ENCODE measurements at regions not wholly inside any gene's neighbourhood (a gene's known extent, or its start where the extent isn't known, plus 50 kb on each side); places are given as distances from the start of the nearest gene placed in this dataset.

DNA sequence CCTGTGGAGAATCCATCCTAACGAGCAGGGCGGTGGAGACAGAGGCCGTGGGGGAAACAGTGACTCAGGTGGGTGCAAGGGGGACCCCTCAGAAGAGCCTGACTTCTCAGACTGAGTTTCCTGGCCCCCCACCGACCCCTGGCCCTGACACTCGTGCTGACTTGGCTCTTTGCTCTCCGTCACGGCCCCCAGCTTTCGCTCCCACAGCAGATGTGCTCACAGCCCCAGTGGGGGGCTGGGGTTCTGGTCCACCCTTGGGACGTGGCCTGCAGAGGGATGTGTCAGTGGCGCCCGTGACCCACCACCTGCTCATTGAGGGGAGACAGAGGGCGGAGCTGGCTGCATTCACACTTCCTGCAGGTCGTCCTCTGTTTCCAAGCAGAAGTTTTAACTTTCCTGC, 62.9 kb upstream of the IRX4 start:
- intact Hi-C loops (cut with DNase I; ENCODE audit: low total_unique reads), result no loop called here
- DNase-seq, result no peak
- ATAC-seq, result no peak
- no peak for TF ChIP-seq POLR2A (IDR thresholded peaks at IDR 0.05)
- TF ChIP-seq, protein P1, sequence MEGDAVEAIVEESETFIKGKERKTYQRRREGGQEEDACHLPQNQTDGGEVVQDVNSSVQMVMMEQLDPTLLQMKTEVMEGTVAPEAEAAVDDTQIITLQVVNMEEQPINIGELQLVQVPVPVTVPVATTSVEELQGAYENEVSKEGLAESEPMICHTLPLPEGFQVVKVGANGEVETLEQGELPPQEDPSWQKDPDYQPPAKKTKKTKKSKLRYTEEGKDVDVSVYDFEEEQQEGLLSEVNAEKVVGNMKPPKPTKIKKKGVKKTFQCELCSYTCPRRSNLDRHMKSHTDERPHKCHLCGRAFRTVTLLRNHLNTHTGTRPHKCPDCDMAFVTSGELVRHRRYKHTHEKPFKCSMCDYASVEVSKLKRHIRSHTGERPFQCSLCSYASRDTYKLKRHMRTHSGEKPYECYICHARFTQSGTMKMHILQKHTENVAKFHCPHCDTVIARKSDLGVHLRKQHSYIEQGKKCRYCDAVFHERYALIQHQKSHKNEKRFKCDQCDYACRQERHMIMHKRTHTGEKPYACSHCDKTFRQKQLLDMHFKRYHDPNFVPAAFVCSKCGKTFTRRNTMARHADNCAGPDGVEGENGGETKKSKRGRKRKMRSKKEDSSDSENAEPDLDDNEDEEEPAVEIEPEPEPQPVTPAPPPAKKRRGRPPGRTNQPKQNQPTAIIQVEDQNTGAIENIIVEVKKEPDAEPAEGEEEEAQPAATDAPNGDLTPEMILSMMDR (IDR thresholded peaks at IDR 0.05 in 4 of 5, conservative IDR thresholded peaks at IDR 0.05 in 1 of 5), result no peak
- H3K36me3 ChIP-seq, result no peaks in the 10 kb centered on the region
- no peak overlapping the region for H3K27ac ChIP-seq
- no peaks in the 10 kb centered on the region for H3K4me1 ChIP-seq
- no peaks in the 10 kb centered on the region for H3K9me3 ChIP-seq
- H3K4me3 ChIP-seq, result no peak overlapping the region
- no peaks in the 10 kb centered on the region for H3K27me3 ChIP-seq
- in situ Hi-C loops (cut with MboI; ENCODE audit: low sequenced_read_pairs in 4 of 4), result no loop called here

DNA sequence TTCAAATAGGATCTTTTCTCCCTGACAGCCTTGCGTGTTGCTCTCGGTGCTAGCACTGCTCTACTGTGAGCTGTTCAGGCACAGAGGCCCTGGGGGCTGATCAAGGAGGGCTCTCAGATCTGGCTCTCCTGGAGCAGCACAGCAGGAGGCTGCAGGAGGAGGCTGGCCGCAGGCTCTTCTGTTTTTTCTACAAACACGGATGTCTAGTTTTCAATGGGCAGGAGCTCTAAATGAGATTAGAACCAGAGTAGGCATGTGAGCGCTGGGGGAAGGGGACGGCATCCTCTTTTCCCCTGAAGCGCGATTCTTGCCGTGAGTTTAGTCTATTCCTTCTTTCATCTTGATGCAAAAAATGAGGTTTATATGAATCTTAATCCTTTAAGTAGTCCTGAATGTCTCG, 61.7 kb upstream of the IRX4 start:
- Histone ChIP-seq H3K4me3 (no peak overlapping the region), H3K36me3 (no peaks in the 10 kb centered on the region), H3K27me3 (no peaks in the 10 kb centered on the region), H3K27ac (no peak overlapping the region), H3K4me1 (no peaks in the 10 kb centered on the region), H3K9me3 (no peaks in the 10 kb centered on the region)
- DNase-seq (no peak), ATAC-seq (no peak)
- intact Hi-C loops (cut with DNase I; ENCODE audit: low total_unique reads), result no loop called here
- in situ Hi-C loops (cut with MboI; ENCODE audit: low sequenced_read_pairs in 4 of 4), result no loop called here
- TF ChIP-seq, protein P1 (IDR thresholded peaks at IDR 0.05 in 4 of 5, conservative IDR thresholded peaks at IDR 0.05 in 1 of 5), result no peak
- TF ChIP-seq POLR2A (IDR thresholded peaks at IDR 0.05), result no peak

DNA sequence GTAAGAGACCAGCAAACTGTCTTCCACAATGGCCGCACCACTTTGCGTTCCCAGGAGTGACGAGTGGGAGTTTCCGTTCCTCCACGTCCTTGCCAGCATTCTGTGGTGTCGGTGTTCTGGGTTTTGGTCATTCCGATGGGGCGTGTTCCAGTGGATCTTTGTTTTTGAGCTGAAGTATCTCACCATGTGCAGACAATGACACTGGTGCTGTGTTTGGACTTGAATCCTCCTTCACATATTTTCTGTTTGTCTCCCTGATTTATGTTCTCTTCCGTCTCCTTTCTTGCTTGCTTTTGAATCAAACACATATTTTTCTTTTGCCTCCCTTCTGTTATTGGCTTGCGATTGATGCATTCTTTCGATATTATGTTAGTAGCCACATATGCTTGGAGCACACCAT, 60.8 kb upstream of the IRX4 start:
- Histone ChIP-seq H3K27me3 (no peaks in the 10 kb centered on the region), H3K36me3 (no peaks in the 10 kb centered on the region), H3K4me1 (no peaks in the 10 kb centered on the region), H3K27ac (no peak overlapping the region), H3K9me3 (no peaks in the 10 kb centered on the region), H3K4me3 (no peak overlapping the region)
- TF ChIP-seq, protein P1 (IDR thresholded peaks at IDR 0.05 in 4 of 5, conservative IDR thresholded peaks at IDR 0.05 in 1 of 5), result no peak
- no peak for TF ChIP-seq POLR2A (IDR thresholded peaks at IDR 0.05)
- in situ Hi-C loops (cut with MboI; ENCODE audit: low sequenced_read_pairs in 4 of 4) (no loop called here), intact Hi-C loops (cut with DNase I; ENCODE audit: low total_unique reads) (no loop called here)
- DNase-seq (no peak), ATAC-seq (no peak)

DNA sequence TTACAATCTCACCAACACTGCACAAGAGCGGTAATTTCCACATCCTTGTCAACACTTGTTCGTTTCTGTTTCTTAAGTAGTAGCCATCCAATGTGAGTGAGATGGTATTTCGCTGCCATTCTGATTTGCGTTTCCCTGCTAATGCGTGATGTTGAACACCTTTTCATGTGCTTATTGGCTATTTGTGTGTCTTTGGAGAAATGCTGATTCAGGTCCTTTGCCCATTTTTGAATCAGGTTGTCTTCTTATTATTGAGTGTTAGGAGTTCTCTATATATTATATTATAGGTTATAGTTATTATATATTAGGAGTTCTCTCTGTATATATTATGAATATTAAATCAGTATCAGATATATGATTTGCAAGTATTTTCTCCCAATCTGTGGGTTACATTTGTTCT, 59.9 kb upstream of the IRX4 start:
- DNase-seq, result no peak
- no peaks in the 10 kb centered on the region for H3K27me3 ChIP-seq
- H3K9me3 ChIP-seq, result no peaks in the 10 kb centered on the region
- no peak overlapping the region for H3K4me3 ChIP-seq
- no peaks in the 10 kb centered on the region for H3K36me3 ChIP-seq
- intact Hi-C loops (cut with DNase I; ENCODE audit: low total_unique reads) (no loop called here), in situ Hi-C loops (cut with MboI; ENCODE audit: low sequenced_read_pairs in 4 of 4) (no loop called here)
- ATAC-seq, result no peak
- H3K27ac ChIP-seq, result no peak overlapping the region
- H3K4me1 ChIP-seq, result no peaks in the 10 kb centered on the region
- no peak for TF ChIP-seq POLR2A (IDR thresholded peaks at IDR 0.05)
- TF ChIP-seq, protein P1 (IDR thresholded peaks at IDR 0.05 in 4 of 5, conservative IDR thresholded peaks at IDR 0.05 in 1 of 5), result no peak

DNA sequence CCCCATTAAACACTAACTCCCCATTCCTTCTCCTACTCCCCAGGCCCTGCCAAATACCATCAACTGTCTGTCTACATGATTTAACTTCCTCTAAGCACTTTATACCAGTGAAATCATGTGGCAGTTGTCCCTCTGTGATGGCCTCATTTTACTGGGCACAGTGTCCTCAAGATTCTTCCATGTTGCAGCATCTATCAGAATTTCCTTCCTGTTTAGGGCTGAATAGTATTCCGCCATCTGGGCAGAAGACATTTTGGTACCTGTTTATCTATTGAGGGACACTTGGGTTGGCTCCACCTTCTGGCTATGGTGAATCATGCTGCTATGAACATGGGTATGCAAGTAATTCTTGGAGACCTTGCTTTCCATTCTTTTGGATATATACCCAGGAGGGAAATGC, 59.4 kb upstream of the IRX4 start:
- Histone ChIP-seq H3K4me3 (no peak overlapping the region), H3K27me3 (no peaks in the 10 kb centered on the region), H3K9me3 (no peaks in the 10 kb centered on the region), H3K36me3 (no peaks in the 10 kb centered on the region), H3K27ac (no peak overlapping the region), H3K4me1 (no peaks in the 10 kb centered on the region)
- intact Hi-C loops (cut with DNase I; ENCODE audit: low total_unique reads), result no loop called here
- TF ChIP-seq POLR2A (IDR thresholded peaks at IDR 0.05), result no peak
- in situ Hi-C loops (cut with MboI; ENCODE audit: low sequenced_read_pairs in 4 of 4), result no loop called here
- DNase-seq (no peak), ATAC-seq (no peak)
